GM12878 (cell line): ENCODE measurements at regions not wholly inside any gene's neighbourhood (a gene's known extent, or its start where the extent isn't known, plus 50 kb on each side); places are given as distances from the start of the nearest gene placed in this dataset.

ENCODE experiments used
- ATAC-seq: fragments of 200-7000 bp; cut with Tn5 transposase; 3 replicates; pipeline ENCODE4 v1.9.1; 2020; ENCODE audit warnings: mild to moderate bottlenecking, moderate library complexity
- BruUV-seq: library from RNA; stranded (reverse); fragments of 400-500 nt; replicated peaks from 2 replicates; lab custom pipeline; 2021; lab: Mats Ljungman, UMichigan
- CTCF ChIA-PET: fragments of 300-600 bp; sonication (Branson Sonifier 250); formaldehyde crosslinking; extraction: SDS; loops from one replicate; lab custom pipeline; 2021; ENCODE audit warnings: inconsistent platforms; lab: Yijun Ruan, JAX
- POLR2A ChIA-PET: fragments of 350-600 bp; formaldehyde crosslinking; extraction: SDS; loops from one replicate; lab custom pipeline; 2021; ENCODE audit warnings: inconsistent platforms; lab: Charles Lee
- RAD21 ChIA-PET: fragments of 300-600 bp; sonication (Branson Sonifier 250); formaldehyde crosslinking; loops from one replicate; lab custom pipeline; 2023; ENCODE audit warnings: antibody characterized with exemption; ENCODE audit not compliant: unreplicated experiment; lab: Charles Lee
- SMC1A ChIA-PET: fragments of 300-600 bp; sonication (Branson Sonifier 250); formaldehyde crosslinking; loops from one replicate; lab custom pipeline; 2023; ENCODE audit not compliant: unreplicated experiment, uncharacterized antibody; lab: Charles Lee
- DNase-seq: peaks from one replicate; pipeline ENCODE4 v3.0.0-alpha.2; 2011; ENCODE audit warnings: low read depth, low spot score
- FAIRE-seq: peaks from 3 replicates; lab custom pipeline; 2011; peaks lifted over from hg19 to GRCh38; lab: Jason Lieb, UNC
- H2AFZ ChIP-seq: 2 replicates; pipeline ENCODE4 v1.6.0; 2011; ENCODE audit warnings: low read depth, low read length, control low read depth; ENCODE audit not compliant: control insufficient read depth
- H3K27ac ChIP-seq: 2 replicates; pipeline ENCODE4 v1.5.1; 2011; ENCODE audit warnings: control low read depth; ENCODE audit not compliant: control insufficient read depth, insufficient read depth
- H3K27me3 ChIP-seq, 2 experiments: replicated peaks in 1 of 2; 2 replicates each; pipeline versions ENCODE4 v1.6.0 to v1.6.1; 2011; ENCODE audit warnings: low read length in 1 of 2; ENCODE audit not compliant: control insufficient read depth in 2 of 2, insufficient read depth in 2 of 2
- H3K36me3 ChIP-seq, 2 experiments: 2 replicates each; pipeline ENCODE4 v1.5.1; 2011; ENCODE audit warnings: low read length in 1 of 2; ENCODE audit not compliant: control insufficient read depth in 2 of 2, insufficient read depth in 2 of 2
- H3K4me1 ChIP-seq: 2 replicates; pipeline ENCODE4 v1.6.1; 2011; ENCODE audit warnings: mild to moderate bottlenecking, low read length, moderate library complexity, mixed read lengths; ENCODE audit not compliant: control insufficient read depth, insufficient read depth
- H3K4me2 ChIP-seq: 2 replicates; pipeline ENCODE4 v1.6.0; 2011; ENCODE audit warnings: control low read depth; ENCODE audit not compliant: control insufficient read depth, insufficient read depth
- H3K4me3 ChIP-seq: fragments of 200-600 bp; sonication (generic); 2 replicates; pipeline ENCODE4 v1.5.1; 2016
- H3K79me2 ChIP-seq: 2 replicates; pipeline ENCODE4 v1.6.0; 2011; ENCODE audit warnings: low read length; ENCODE audit not compliant: control insufficient read depth, insufficient read depth
- H3K9ac ChIP-seq: 2 replicates; pipeline ENCODE4 v1.8.0; 2011; ENCODE audit warnings: low read length, control low read depth, mixed read lengths; ENCODE audit not compliant: control insufficient read depth, insufficient read depth
- H3K9me3 ChIP-seq: replicated peaks from 3 replicates; pipeline ENCODE4 v1.5.1; 2011; ENCODE audit warnings: mild to moderate bottlenecking, low read length; ENCODE audit not compliant: control insufficient read depth, insufficient read depth
- H4K20me1 ChIP-seq: 2 replicates; pipeline ENCODE4 v1.6.0; 2011; ENCODE audit not compliant: control insufficient read depth, insufficient read depth
- BCLAF1 ChIP-seq: fragments of 450-650 bp; IDR thresholded peaks from 2 replicates; pipeline ENCODE4 v1.6.1; 2017; ENCODE audit warnings: antibody characterized with exemption, mild to moderate bottlenecking, moderate library complexity
- BMI1 ChIP-seq: fragments of 450-650 bp; IDR thresholded peaks from 2 replicates; pipeline ENCODE4 v1.6.1; 2016; ENCODE audit warnings: mild to moderate bottlenecking, moderate library complexity, borderline replicate concordance
- CHD1 ChIP-seq: IDR thresholded peaks from 2 replicates; pipeline ENCODE4 v1.6.1; 2012; ENCODE audit warnings: low read depth, low read length, improper control_type of control experiment
- GATAD2B ChIP-seq: fragments of 450-650 bp; conservative IDR thresholded peaks from 2 replicates; pipeline ENCODE4 v1.6.1; 2017; ENCODE audit warnings: low read depth, mild to moderate bottlenecking, moderate library complexity
- JUND ChIP-seq: IDR thresholded peaks from 2 replicates; pipeline ENCODE4 v1.6.1; 2012; ENCODE audit warnings: low read depth, mild to moderate bottlenecking, low read length, improper control_type of control experiment, moderate library complexity
- KLF5 ChIP-seq: fragments of 450-650 bp; IDR thresholded peaks from 2 replicates; pipeline ENCODE4 v1.6.1; 2014; ENCODE audit warnings: mild to moderate bottlenecking; ENCODE audit not compliant: partially characterized antibody
- NRF1 ChIP-seq: conservative IDR thresholded peaks from 2 replicates; pipeline ENCODE4 v1.6.1; 2011; ENCODE audit warnings: mild to moderate bottlenecking, low read depth, low read length, improper control_type of control experiment
- PML ChIP-seq: IDR thresholded peaks from 2 replicates; pipeline ENCODE4 v1.6.1; 2012; ENCODE audit warnings: low read length, inconsistent platforms
- SP1 ChIP-seq: IDR thresholded peaks from one replicate; pipeline ENCODE4 v1.6.1; 2011; ENCODE audit warnings: low read depth, low read length
- YBX1 ChIP-seq: fragments of 450-650 bp; IDR thresholded peaks from 2 replicates; pipeline ENCODE4 v1.6.1; 2016; ENCODE audit warnings: antibody characterized with exemption
- ZBTB4 ChIP-seq: fragments of 450-650 bp; formaldehyde crosslinking; IDR thresholded peaks from 2 replicates; pipeline ENCODE4 v1.4.0; 2022; ENCODE audit warnings: mild to moderate bottlenecking, moderate library complexity
- ZNF24 ChIP-seq: fragments of 450-650 bp; IDR thresholded peaks from 2 replicates; pipeline ENCODE4 v1.6.1; 2017; ENCODE audit warnings: antibody characterized with exemption, mild to moderate bottlenecking
- ZSCAN29 ChIP-seq: fragments of 450-650 bp; IDR thresholded peaks from 2 replicates; pipeline ENCODE4 v1.6.1; 2017; ENCODE audit warnings: mild to moderate bottlenecking, moderate library complexity
- WGBS: methylation state at CpG from one replicate; pipeline ENCODE4 v1.1.6; 2016; ENCODE audit warnings: low lambda C conversion rate; ENCODE audit not compliant: insufficient replicate concordance, insufficient coverage; ENCODE audit errors: missing lambda C conversion rate; 5-methylcytosine and 5-hydroxymethylcytosine counted together
- in situ Hi-C: fragments of 300-500 bp; cut with MboI; formaldehyde crosslinking; loops from 9 replicates; pipeline ENCODE4 v1.14.3; 2018; ENCODE audit warnings: mixed read lengths
- intact Hi-C: fragments of 100-400 bp; cut with micrococcal nuclease; formaldehyde crosslinking; loops from one replicate; pipeline ENCODE4 v1.14.2; 2022; ENCODE audit not compliant: unreplicated experiment
- TF ChIP-seq, protein P1 (sequence below): IDR thresholded peaks from 2 replicates; pipeline ENCODE4 v1.6.1; 2012; ENCODE audit warnings: low read depth, low read length, improper control_type of control experiment

DNA sequence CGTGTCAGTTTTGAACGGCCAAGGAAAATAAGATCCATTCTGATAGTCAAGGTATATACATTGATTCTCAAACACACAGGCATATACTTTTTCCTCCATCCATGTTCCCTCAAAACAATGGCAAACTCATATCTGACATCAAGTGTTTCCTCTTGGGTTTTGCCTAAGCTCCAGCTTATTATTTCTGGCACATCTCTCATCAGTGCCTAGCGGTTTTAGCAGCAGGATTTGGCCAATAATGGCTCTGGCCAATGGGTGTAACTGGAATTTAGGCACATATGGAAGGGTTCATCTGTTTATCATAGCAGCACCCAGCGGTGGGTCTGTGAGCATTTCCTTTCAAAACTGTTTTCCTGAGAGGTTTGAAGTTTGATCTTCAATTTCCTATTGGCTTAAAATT lies 161.6 kb upstream of the TLL1 start:
- H2AFZ ChIP-seq = no peak overlapping the region
- ChIA-PET RAD21 (no interaction called here), CTCF (interaction anchor here (1.5 kb wide), 1 partner anchor 175 kb away, joined by 4 read pairs; no protein-coding TSS in a partner anchor), SMC1A (no interaction called here), POLR2A (no interaction called here)
- H3K27me3 ChIP-seq = no peaks in the 10 kb centered on the region
- H3K36me3 ChIP-seq = no peaks in the 10 kb centered on the region
- no peaks in the 10 kb centered on the region for H3K9me3 ChIP-seq
- no peak for DNase-seq
- no peak overlapping the region for H3K27ac ChIP-seq
- no peak for FAIRE-seq
- TF ChIP-seq JUND (no peak), BMI1 (no peak), ZSCAN29 (no peak), ZNF24 (no peak), PML (no peak), KLF5 (no peak)
- 1% methylated on average over 4 of the region's 4 CpGs for WGBS
- no peak overlapping the region for H3K9ac ChIP-seq
- in situ Hi-C loops = no loop called here
- no peak for ATAC-seq
- BruUV-seq = no TSS peak
- no peaks in the 10 kb centered on the region for H3K4me1 ChIP-seq
- no peaks in the 10 kb centered on the region for H3K79me2 ChIP-seq
- intact Hi-C loops = no loop called here
- no peak overlapping the region for H3K4me2 ChIP-seq
- no peaks in the 10 kb centered on the region for H4K20me1 ChIP-seq
- no peak overlapping the region for H3K4me3 ChIP-seq

- RAD21 ChIA-PET = no interaction called here
- TF ChIP-seq SP1 (no peak), BCLAF1 (no peak), ZSCAN29 (no peak), YBX1 (no peak), ZBTB4 (CRISPR knock-in tag) (no peak), CHD1 (no peak), NRF1 (no peak), GATAD2B (no peak)
- TF ChIP-seq, protein P1, sequence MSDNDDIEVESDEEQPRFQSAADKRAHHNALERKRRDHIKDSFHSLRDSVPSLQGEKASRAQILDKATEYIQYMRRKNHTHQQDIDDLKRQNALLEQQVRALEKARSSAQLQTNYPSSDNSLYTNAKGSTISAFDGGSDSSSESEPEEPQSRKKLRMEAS = no peak
These were observed 161.1 kb upstream of the TLL1 start for GRCh38 chr4:165711912-165712311.

More at GRCh38 chr4:165711912-165712311, 161.1 kb upstream of the TLL1 start:
- ChIA-PET POLR2A (no interaction called here), SMC1A (no interaction called here), CTCF (no interaction called here)
- intact Hi-C loops = no loop called here
- in situ Hi-C loops = no loop called here
- ATAC-seq = no peak
- no peak for FAIRE-seq
- Histone ChIP-seq H3K4me1 (no peaks in the 10 kb centered on the region), H3K79me2 (no peaks in the 10 kb centered on the region), H3K27ac (no peak overlapping the region), H3K27me3 (no peaks in the 10 kb centered on the region), H2AFZ (no peak overlapping the region), H3K36me3 (no peaks in the 10 kb centered on the region), H3K4me3 (no peak overlapping the region), H3K9me3 (no peaks in the 10 kb centered on the region), H3K9ac (no peak overlapping the region), H3K4me2 (no peak overlapping the region), H4K20me1 (no peaks in the 10 kb centered on the region)
- no peak for DNase-seq
- no TSS peak for BruUV-seq
- 16% methylated on average over 2 of the region's 2 CpGs for WGBS
